GM18519 (cell line): ENCODE measurements at regions not wholly inside any gene's neighbourhood (a gene's known extent, or its start where the extent isn't known, plus 50 kb on each side); places are given as distances from the start of the nearest gene placed in this dataset.
"Not testable (repeated sequence)": the region's sequence is repeated elsewhere in the genome, so short reads cannot be mapped to it uniquely, and the experiment has no call there.

Experiments used
- ATAC-seq: cut with Tn5 transposase; IDR thresholded peaks from one replicate; pipeline ENCODE4 v1.9.1; 2021; ENCODE audit warnings: mild to moderate bottlenecking, moderate library complexity; ENCODE audit not compliant: unreplicated experiment, low FRiP score

- ATAC-seq: not testable (repeated sequence)
These were observed 52.3 kb downstream of the SEPTIN7 start for GRCh38 chr7:35853194-35853593.

- ATAC-seq: no peak
These were observed 53.5 kb downstream of the SEPTIN7 start for GRCh38 chr7:35854311-35854710.

GRCh38 chr7:35856175-35856574, 55.3 kb downstream of the SEPTIN7 start:
- no peak for ATAC-seq

GRCh38 chr7:35860664-35861063, 59.8 kb downstream of the SEPTIN7 start:
- no peak for ATAC-seq

- no peak for ATAC-seq
These were observed 64.4 kb downstream of the SEPTIN7 start for GRCh38 chr7:35865287-35865686.

GRCh38 chr7:35866186-35866585, 65.3 kb downstream of the SEPTIN7 start:
- no peak for ATAC-seq

GRCh38 chr7:35869117-35869516, 68.3 kb downstream of the SEPTIN7 start:
- ATAC-seq: not testable (repeated sequence)

- ATAC-seq: no peak
These were observed 69.0 kb downstream of the SEPTIN7 start for GRCh38 chr7:35869810-35870209.

- ATAC-seq: no peak
These were observed 71.0 kb downstream of the SEPTIN7 start for GRCh38 chr7:35871856-35872255.

GRCh38 chr7:35874886-35875285, 74.0 kb downstream of the SEPTIN7 start:
- ATAC-seq: no peak

GRCh38 chr7:35875292-35875691, 74.4 kb downstream of the SEPTIN7 start:
- ATAC-seq: no peak

- no peak for ATAC-seq
These were observed 77.5 kb downstream of the SEPTIN7 start for GRCh38 chr7:35878351-35878750.

- ATAC-seq: not testable (repeated sequence)
These were observed 86.6 kb downstream of the SEPTIN7 start for GRCh38 chr7:35887430-35887829.

- no peak for ATAC-seq
These were observed 88.1 kb downstream of the SEPTIN7 start for GRCh38 chr7:35889001-35889400.

GRCh38 chr7:35889870-35890269, 89.0 kb downstream of the SEPTIN7 start:
- ATAC-seq: no peak

GRCh38 chr7:35891004-35891830, 90.4 kb downstream of the SEPTIN7 start:
- no peak for ATAC-seq

GRCh38 chr7:35893649-35894048, 92.8 kb downstream of the SEPTIN7 start:
- ATAC-seq: no peak

- ATAC-seq: no peak
These were observed 93.9 kb downstream of the SEPTIN7 start for GRCh38 chr7:35894721-35895120.

GRCh38 chr7:35900651-35901050, 99.8 kb downstream of the SEPTIN7 start:
- no peak for ATAC-seq

- no peak for ATAC-seq
These were observed 104.7 kb downstream of the SEPTIN7 start for GRCh38 chr7:35905555-35905954.

GRCh38 chr7:35906191-35906908, 105.5 kb downstream of the SEPTIN7 start:
- ATAC-seq: peak; percentile 72
